ENCODE measurements at regions not wholly inside any gene's neighbourhood (a gene's known extent, or its start where the extent isn't known, plus 50 kb on each side); places are given as distances from the start of the nearest gene placed in this dataset.

- no peaks in the 10 kb centered on the region for H3K9me3 ChIP-seq (ENCODE audit: control insufficient read depth in 1 of 2, insufficient read depth in 1 of 2, low read length in 2 of 2)
- H3K27me3 ChIP-seq (ENCODE audit: control insufficient read depth in 1 of 2, insufficient read depth in 2 of 2, low read length in 2 of 2) = peaks cover 0 to 8% of the 10 kb centered on the region in 2 experiments
- DNase-seq (no peak), ATAC-seq (ENCODE audit: poor library complexity) (no peak)
- H3K36me3 ChIP-seq (ENCODE audit: insufficient read depth, low read length) = no peaks in the 10 kb centered on the region
- ChIA-PET POLR2A (no interaction called here), CTCF (no interaction called here)
- H3K27me3 Mint-ChIP-seq = peaks cover 15% of the 10 kb centered on the region
- no peaks in the 10 kb centered on the region for H3K4me1 ChIP-seq (ENCODE audit: insufficient read depth, low read length)
- H3K4me1 Mint-ChIP-seq (ENCODE audit: low read depth) = no peaks in the 10 kb centered on the region
- H3K27ac Mint-ChIP-seq = no peak overlapping the region
- TF ChIP-seq CTCF (IDR thresholded peaks at IDR 0.05) = no peak
- H3K4me3 Mint-ChIP-seq = no peak overlapping the region
- H3K9me3 Mint-ChIP-seq = no peaks in the 10 kb centered on the region
- H3K4me3 ChIP-seq (ENCODE audit: low read length) = no peak overlapping the region
- no peak overlapping the region for H3K27ac ChIP-seq (ENCODE audit: low read depth in 1 of 2, low read length in 2 of 2)
- no peaks in the 10 kb centered on the region for H3K36me3 Mint-ChIP-seq (ENCODE audit: low read depth)
- intact Hi-C loops (cut with DNase I, micrococcal nuclease) = no loop called here
Observed at GRCh38 chr5:115456056-115456455, 88.5 kb downstream of the FEM1C start.

GRCh38 chr5:115455301-115455707 lies 89.3 kb downstream of the FEM1C start:
- Histone ChIP-seq H3K9me3 (ENCODE audit: control insufficient read depth in 1 of 2, insufficient read depth in 1 of 2, low read length in 2 of 2) (no peaks in the 10 kb centered on the region), H3K4me1 (ENCODE audit: insufficient read depth, low read length) (no peaks in the 10 kb centered on the region), H3K36me3 (ENCODE audit: insufficient read depth, low read length) (no peaks in the 10 kb centered on the region), H3K27ac (ENCODE audit: low read depth in 1 of 2, low read length in 2 of 2) (no peak overlapping the region), H3K4me3 (ENCODE audit: low read length) (no peak overlapping the region), H3K27me3 (ENCODE audit: control insufficient read depth in 1 of 2, insufficient read depth in 2 of 2, low read length in 2 of 2) (peaks cover 0 to 8% of the 10 kb centered on the region in 2 experiments)
- H3K4me3 Mint-ChIP-seq = no peak overlapping the region
- ATAC-seq (ENCODE audit: poor library complexity) = no peak
- H3K27ac Mint-ChIP-seq = no peak overlapping the region
- no peaks in the 10 kb centered on the region for H3K9me3 Mint-ChIP-seq
- peaks cover 15% of the 10 kb centered on the region for H3K27me3 Mint-ChIP-seq
- no peaks in the 10 kb centered on the region for H3K36me3 Mint-ChIP-seq (ENCODE audit: low read depth)
- intact Hi-C loops (cut with DNase I, micrococcal nuclease) = no loop called here
- CTCF ChIA-PET = no interaction called here
- TF ChIP-seq CTCF (IDR thresholded peaks at IDR 0.05) = no peak
- no peaks in the 10 kb centered on the region for H3K4me1 Mint-ChIP-seq (ENCODE audit: low read depth)
- POLR2A ChIA-PET = no interaction called here
- no peak for DNase-seq

- Mint-ChIP-seq H3K4me3 (no peak overlapping the region), H3K27ac (no peak overlapping the region)
- CTCF ChIA-PET = no interaction called here
Observed at GRCh38 chr5:115453391-115454095, 91.0 kb downstream of the FEM1C start.

More at GRCh38 chr5:115453391-115454095, 91.0 kb downstream of the FEM1C start:
- Histone ChIP-seq H3K27me3 (ENCODE audit: control insufficient read depth in 1 of 2, insufficient read depth in 2 of 2, low read length in 2 of 2) (peaks cover 0 to 2% of the 10 kb centered on the region in 2 experiments), H3K27ac (ENCODE audit: low read depth in 1 of 2, low read length in 2 of 2) (no peak overlapping the region), H3K36me3 (ENCODE audit: insufficient read depth, low read length) (no peaks in the 10 kb centered on the region), H3K9me3 (ENCODE audit: control insufficient read depth in 1 of 2, insufficient read depth in 1 of 2, low read length in 2 of 2) (no peaks in the 10 kb centered on the region), H3K4me3 (ENCODE audit: low read length) (no peak overlapping the region), H3K4me1 (ENCODE audit: insufficient read depth, low read length) (no peaks in the 10 kb centered on the region)
- no peak for DNase-seq
- Mint-ChIP-seq H3K27me3 (peaks cover 15% of the 10 kb centered on the region), H3K9me3 (no peaks in the 10 kb centered on the region), H3K4me1 (ENCODE audit: low read depth) (no peaks in the 10 kb centered on the region), H3K36me3 (ENCODE audit: low read depth) (no peaks in the 10 kb centered on the region)
- POLR2A ChIA-PET = no interaction called here
- intact Hi-C loops (cut with DNase I, micrococcal nuclease) = no loop called here
- TF ChIP-seq CTCF (IDR thresholded peaks at IDR 0.05) = no peak
- ATAC-seq (ENCODE audit: poor library complexity) = no peak
